ENCODE measurements at regions not wholly inside any gene's neighbourhood (a gene's known extent, or its start where the extent isn't known, plus 50 kb on each side); places are given as distances from the start of the nearest gene placed in this dataset.
"Not testable (repeated sequence)": the region's sequence is repeated elsewhere in the genome, so short reads cannot be mapped to it uniquely, and the experiment has no call there.

GRCh38 chr7:152516216-152516615 lies 80.4 kb upstream of the KMT2C start:
- no peaks in the 10 kb centered on the region for H3K36me3 Mint-ChIP-seq
- ATAC-seq: no peak
- peaks cover 0 to 5% of the 10 kb centered on the region in 2 donors for H3K9me3 Mint-ChIP-seq
- no peak overlapping the region for H3K27ac Mint-ChIP-seq
- no peak for DNase-seq (ENCODE audit: low spot score in 2 of 2)

GRCh38 chr7:152515266-152515950 lies 79.6 kb upstream of the KMT2C start:
- not testable (repeated sequence) for H3K36me3 Mint-ChIP-seq; H3K9me3 Mint-ChIP-seq; H3K27ac Mint-ChIP-seq; DNase-seq (ENCODE audit: low spot score in 2 of 2); ATAC-seq

GRCh38 chr7:152514771-152515105 lies 78.9 kb upstream of the KMT2C start:
- Mint-ChIP-seq H3K27ac (no peak overlapping the region), H3K9me3 (peaks cover 0 to 5% of the 10 kb centered on the region in 2 donors), H3K36me3 (no peaks in the 10 kb centered on the region)
- ATAC-seq (no peak), DNase-seq (ENCODE audit: low spot score in 2 of 2) (no peak)

- ATAC-seq: no peak
- peaks cover 0 to under 1% of the 10 kb centered on the region in 2 donors for H3K9me3 Mint-ChIP-seq
- DNase-seq (ENCODE audit: low spot score in 2 of 2): no peak
- H3K27ac Mint-ChIP-seq: no peak overlapping the region
- no peaks in the 10 kb centered on the region for H3K36me3 Mint-ChIP-seq
These were observed 78.3 kb upstream of the KMT2C start for GRCh38 chr7:152513861-152514770.

- Mint-ChIP-seq H3K36me3 (no peaks in the 10 kb centered on the region), H3K9me3 (no peaks in the 10 kb centered on the region), H3K27ac (no peak overlapping the region)
- DNase-seq (ENCODE audit: low spot score in 2 of 2) (peak in 1 of 2 donors; percentile 5), ATAC-seq (peak; percentile 94 to 95)
These were observed 76.9 kb upstream of the KMT2C start for GRCh38 chr7:152512706-152513105.

GRCh38 chr7:152511736-152512135 lies 75.9 kb upstream of the KMT2C start:
- no peak overlapping the region for H3K27ac Mint-ChIP-seq
- ATAC-seq: no peak
- H3K36me3 Mint-ChIP-seq: no peaks in the 10 kb centered on the region
- no peak for DNase-seq (ENCODE audit: low spot score in 2 of 2)
- H3K9me3 Mint-ChIP-seq: no peaks in the 10 kb centered on the region

GRCh38 chr7:152508701-152509100 lies 72.9 kb upstream of the KMT2C start:
- no peaks in the 10 kb centered on the region for H3K9me3 Mint-ChIP-seq
- H3K36me3 Mint-ChIP-seq: no peaks in the 10 kb centered on the region
- ATAC-seq (no peak), DNase-seq (ENCODE audit: low spot score in 2 of 2) (no peak)
- no peak overlapping the region for H3K27ac Mint-ChIP-seq

- no peak for ATAC-seq
- H3K27ac Mint-ChIP-seq: no peak overlapping the region
- no peaks in the 10 kb centered on the region for H3K36me3 Mint-ChIP-seq
- no peak for DNase-seq (ENCODE audit: low spot score in 2 of 2)
- H3K9me3 Mint-ChIP-seq: no peaks in the 10 kb centered on the region
These were observed 69.8 kb upstream of the KMT2C start for GRCh38 chr7:152505606-152506005.

- no peak for DNase-seq (ENCODE audit: low spot score in 2 of 2)
- H3K36me3 Mint-ChIP-seq: no peaks in the 10 kb centered on the region
- H3K27ac Mint-ChIP-seq: no peak overlapping the region
- no peaks in the 10 kb centered on the region for H3K9me3 Mint-ChIP-seq
- ATAC-seq: no peak
These were observed 69.0 kb upstream of the KMT2C start for GRCh38 chr7:152504816-152505215.

GRCh38 chr7:152504367-152504766 lies 68.6 kb upstream of the KMT2C start:
- H3K36me3 Mint-ChIP-seq: no peaks in the 10 kb centered on the region
- no peaks in the 10 kb centered on the region for H3K9me3 Mint-ChIP-seq
- H3K27ac Mint-ChIP-seq: no peak overlapping the region
- DNase-seq (ENCODE audit: low spot score in 2 of 2): no peak
- no peak for ATAC-seq

GRCh38 chr7:152502813-152503790 lies 67.3 kb upstream of the KMT2C start:
- Mint-ChIP-seq H3K36me3 (no peaks in the 10 kb centered on the region), H3K9me3 (no peaks in the 10 kb centered on the region), H3K27ac (no peak overlapping the region)
- DNase-seq (ENCODE audit: low spot score in 2 of 2) (no peak), ATAC-seq (no peak)

- Mint-ChIP-seq H3K36me3 (no peaks in the 10 kb centered on the region), H3K27ac (no peak overlapping the region), H3K9me3 (no peaks in the 10 kb centered on the region)
- ATAC-seq (no peak), DNase-seq (ENCODE audit: low spot score in 2 of 2) (no peak)
These were observed 65.7 kb upstream of the KMT2C start for GRCh38 chr7:152501506-152501905.

- not testable (repeated sequence) for H3K9me3 Mint-ChIP-seq; ATAC-seq; H3K27ac Mint-ChIP-seq; DNase-seq (ENCODE audit: low spot score in 2 of 2); H3K36me3 Mint-ChIP-seq
These were observed 64.2 kb upstream of the KMT2C start for GRCh38 chr7:152499969-152500368.

GRCh38 chr7:152495867-152496266 lies 60.1 kb upstream of the KMT2C start:
- H3K36me3 Mint-ChIP-seq: no peaks in the 10 kb centered on the region
- H3K27ac Mint-ChIP-seq: no peak overlapping the region
- DNase-seq (ENCODE audit: low spot score in 2 of 2) (no peak), ATAC-seq (no peak)
- peaks cover 0 to 5% of the 10 kb centered on the region in 2 donors for H3K9me3 Mint-ChIP-seq

GRCh38 chr7:152492952-152493351 lies 57.1 kb upstream of the KMT2C start:
- Mint-ChIP-seq H3K36me3 (no peaks in the 10 kb centered on the region), H3K9me3 (peaks cover 0 to 5% of the 10 kb centered on the region in 2 donors)
- DNase-seq (ENCODE audit: low spot score in 2 of 2): no peak

GRCh38 chr7:152489044-152489443 lies 53.2 kb upstream of the KMT2C start:
- H3K27ac Mint-ChIP-seq: no peak overlapping the region
- no peak for ATAC-seq
- no peaks in the 10 kb centered on the region for H3K36me3 Mint-ChIP-seq
- no peak for DNase-seq (ENCODE audit: low spot score in 2 of 2)
- no peaks in the 10 kb centered on the region for H3K9me3 Mint-ChIP-seq

More at GRCh38 chr7:152492952-152493351, 57.1 kb upstream of the KMT2C start:
- no peak for ATAC-seq
- no peak overlapping the region for H3K27ac Mint-ChIP-seq

- ATAC-seq: no peak
- H3K9me3 Mint-ChIP-seq: no peaks in the 10 kb centered on the region
These were observed 51.2 kb upstream of the KMT2C start for GRCh38 chr7:152486968-152487367.

More at GRCh38 chr7:152486968-152487367, 51.2 kb upstream of the KMT2C start:
- no peaks in the 10 kb centered on the region for H3K36me3 Mint-ChIP-seq
- DNase-seq (ENCODE audit: low spot score in 2 of 2): no peak
- no peak overlapping the region for H3K27ac Mint-ChIP-seq
